Ovary (tissue), 7 donors: ENCODE measurements at regions not wholly inside any gene's neighbourhood (a gene's known extent, or its start where the extent isn't known, plus 50 kb on each side); places are given as distances from the start of the nearest gene placed in this dataset.
A peak's percentile ranks its signal among the peaks of the same experiment; 100 is the strongest.
"Not testable (repeated sequence)": the region's sequence is repeated elsewhere in the genome, so short reads cannot be mapped to it uniquely, and the experiment has no call there.

ENCODE experiments used
- DNase-seq, 5 donors: peaks; one replicate each; pipeline ENCODE4 v3.0.0-alpha.2; 2019 to 2020
- H3K27ac ChIP-seq, 2 donors: fragments of 200-600 bp; one replicate each; pipeline versions ENCODE4 v1.5.1 to v1.8.0; 2019 to 2022
- H3K27me3 ChIP-seq: fragments of 200-600 bp; one replicate; pipeline ENCODE4 v1.8.0; 2022
- H3K36me3 ChIP-seq: fragments of 200-600 bp; sonication (generic); one replicate; pipeline ENCODE4 v1.5.1; 2019
- H3K4me1 ChIP-seq: one replicate; pipeline ENCODE4 v1.8.1; 2013; ENCODE audit warnings: mild to moderate bottlenecking, moderate library complexity; ENCODE audit not compliant: insufficient read depth
- H3K4me3 ChIP-seq: fragments of 200-600 bp; sonication (generic); one replicate; pipeline ENCODE4 v1.5.1; 2017
- H3K9me3 ChIP-seq, 2 donors: fragments of 200-600 bp in 1 of 2; sonication (generic) in 1 of 2; one replicate each; pipeline versions ENCODE4 v1.5.1 to v1.8.1; 2013 to 2019; ENCODE audit warnings: mild to moderate bottlenecking in 1 of 2, moderate library complexity in 1 of 2
- CTCF ChIP-seq, 3 donors: fragments of 450-650 bp in 2 of 3; fragments of 200-600 bp in 1 of 3; IDR thresholded peaks; one replicate each; pipeline versions ENCODE4 v1.5.1 to v1.8.0; 2016 to 2022; ENCODE audit warnings: antibody characterized with exemption in 3 of 3, mild to moderate bottlenecking in 1 of 3
- EP300 ChIP-seq: sonication (generic); formaldehyde crosslinking; IDR thresholded peaks from one replicate; pipeline ENCODE4 v1.6.1; 2017; ENCODE audit warnings: antibody characterized with exemption
- POLR2A ChIP-seq: fragments of 450-650 bp; IDR thresholded peaks from one replicate; pipeline ENCODE4 v1.6.1; 2017; ENCODE audit warnings: antibody characterized with exemption, mild to moderate bottlenecking, moderate library complexity
- WGBS, 3 donors: extraction: QIAGEN DNeasy Blood & Tissue Kit in 1 of 3; methylation state at CpG; one replicate each; pipeline versions ENCODE4 v1.1.5 to v1.1.7; 2013 to 2017; 5-methylcytosine and 5-hydroxymethylcytosine counted together
- intact Hi-C, 4 donors: fragments of 100-400 bp; cut with DNase I; formaldehyde crosslinking; loops; one replicate each; pipeline versions ENCODE4 v1.11.0 to v1.15.1; 2022 to 2023
- donor health status: DM: no; HTN: no; CAD: no; lungs with moderate emphysema.
- donor health status: DM: no; HTN: no; CAD: no.
- donor health status: Bipolar disorder and iron deficiency.
- donor health status: DM: no; HTN: no; CAD: no.
- donor health status: DM: yes; HTN: yes; CAD: no.

- no peaks in the 10 kb centered on the region for H3K9me3 ChIP-seq
- WGBS, 3 donors = 72 to 87% (median 85%) methylated on average over 12 of the region's 12 CpGs
- TF ChIP-seq POLR2A = no peak
- TF ChIP-seq CTCF (IDR thresholded peaks at IDR 0.05) = no peak
- TF ChIP-seq EP300 = no peak
- DNase-seq = peak in 1 of 5 donors; percentile 4
- H3K4me1 ChIP-seq = no peaks in the 10 kb centered on the region
- intact Hi-C loops = no loop called here
- H3K4me3 ChIP-seq = no peak overlapping the region
- H3K36me3 ChIP-seq = no peaks in the 10 kb centered on the region
- no peak overlapping the region for H3K27ac ChIP-seq
- H3K27me3 ChIP-seq = no peaks in the 10 kb centered on the region
Observed at GRCh38 chr20:57818418-57819181, 108.8 kb upstream of the PMEPA1 start.

- WGBS, 3 donors = 72 to 99% (median 81%) methylated on average over 4 of the region's 4 CpGs
- Histone ChIP-seq H3K9me3 (no peaks in the 10 kb centered on the region), H3K27ac (no peak overlapping the region), H3K4me3 (no peak overlapping the region), H3K4me1 (no peaks in the 10 kb centered on the region), H3K36me3 (no peaks in the 10 kb centered on the region), H3K27me3 (no peaks in the 10 kb centered on the region)
- DNase-seq = no peak
- intact Hi-C loops = no loop called here
- TF ChIP-seq POLR2A = no peak
- TF ChIP-seq CTCF (IDR thresholded peaks at IDR 0.05) = no peak
Observed at GRCh38 chr20:57815405-57815804, 105.6 kb upstream of the PMEPA1 start.

- H3K9me3 ChIP-seq = no peaks in the 10 kb centered on the region
- no peaks in the 10 kb centered on the region for H3K4me1 ChIP-seq
- H3K27ac ChIP-seq = no peak overlapping the region
- no peak for DNase-seq
- no peak overlapping the region for H3K4me3 ChIP-seq
- intact Hi-C loops = no loop called here
- TF ChIP-seq CTCF (IDR thresholded peaks at IDR 0.05) (no peak), POLR2A (no peak), EP300 (no peak)
- no peaks in the 10 kb centered on the region for H3K27me3 ChIP-seq
- 83 to 98% (median 88%) methylated on average over 6 of the region's 6 CpGs for WGBS, 3 donors
- H3K36me3 ChIP-seq = no peaks in the 10 kb centered on the region
Observed at GRCh38 chr20:57814529-57814928, 104.7 kb upstream of the PMEPA1 start.

GRCh38 chr20:57813509-57814269, 103.9 kb upstream of the PMEPA1 start:
- no peaks in the 10 kb centered on the region for H3K9me3 ChIP-seq
- H3K36me3 ChIP-seq = no peaks in the 10 kb centered on the region
- H3K27me3 ChIP-seq = no peaks in the 10 kb centered on the region
- H3K4me3 ChIP-seq = no peak overlapping the region
- TF ChIP-seq CTCF (IDR thresholded peaks at IDR 0.05) = no peak
- TF ChIP-seq EP300 = no peak
- TF ChIP-seq POLR2A = no peak
- intact Hi-C loops = no loop called here
- no peak overlapping the region for H3K27ac ChIP-seq
- DNase-seq = no peak
- WGBS, 3 donors = 77 to 94% (median 85%) methylated on average over 6 of the region's 6 CpGs
- H3K4me1 ChIP-seq = no peaks in the 10 kb centered on the region

- H3K27me3 ChIP-seq, H3K9me3 ChIP-seq, H3K27ac ChIP-seq, H3K36me3 ChIP-seq, H3K4me3 ChIP-seq, H3K4me1 ChIP-seq, DNase-seq, intact Hi-C loops: not testable (repeated sequence)
- WGBS, 3 donors = 82 to 89% (median 89%) methylated on average over 4 of the region's 4 CpGs
Observed at GRCh38 chr20:57812632-57813031, 102.8 kb upstream of the PMEPA1 start.
